ENCODE measurements at regions not wholly inside any gene's neighbourhood (a gene's known extent, or its start where the extent isn't known, plus 50 kb on each side); places are given as distances from the start of the nearest gene placed in this dataset.
"Not testable (repeated sequence)": the region's sequence is repeated elsewhere in the genome, so short reads cannot be mapped to it uniquely, and the experiment has no call there.

DNA sequence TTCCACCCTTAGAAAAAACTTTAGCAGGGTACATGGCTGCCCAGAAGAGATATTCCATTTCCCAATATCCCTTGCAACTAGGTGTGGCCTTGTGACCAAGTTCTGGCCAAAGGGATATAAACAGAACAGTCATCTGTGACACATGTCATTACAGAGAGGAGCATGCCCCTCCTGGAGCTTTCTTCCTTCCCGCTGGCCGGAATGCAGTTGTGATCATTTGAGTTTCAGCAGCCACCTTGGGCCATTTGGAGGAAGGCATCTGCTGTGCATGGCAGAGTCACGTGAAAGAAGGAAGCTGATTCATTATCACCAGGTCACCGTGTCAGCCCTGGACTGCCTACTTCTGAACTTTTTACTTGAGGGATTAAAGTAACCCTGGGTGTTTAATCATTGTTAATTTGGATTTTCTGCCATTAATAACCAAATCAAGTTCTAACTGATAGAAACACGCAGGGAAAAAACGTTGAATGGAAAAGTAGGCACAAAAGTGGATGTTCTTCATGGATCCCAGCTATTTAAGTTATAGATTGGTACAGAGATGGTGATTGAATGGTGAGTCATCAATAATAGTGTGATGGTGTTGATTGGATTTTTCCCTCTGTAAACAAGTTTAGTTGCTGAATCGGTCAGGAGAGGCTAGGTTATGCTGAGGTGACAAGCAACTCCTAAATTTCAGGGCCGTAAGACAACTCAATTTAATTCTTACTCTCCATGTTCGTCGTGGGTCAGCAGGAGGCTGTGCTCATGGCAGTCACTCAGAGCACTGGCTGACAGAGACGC lies 80.7 kb upstream of the CCDC167 start:
- intact Hi-C loops (cut with micrococcal nuclease): no loop called here

DNA sequence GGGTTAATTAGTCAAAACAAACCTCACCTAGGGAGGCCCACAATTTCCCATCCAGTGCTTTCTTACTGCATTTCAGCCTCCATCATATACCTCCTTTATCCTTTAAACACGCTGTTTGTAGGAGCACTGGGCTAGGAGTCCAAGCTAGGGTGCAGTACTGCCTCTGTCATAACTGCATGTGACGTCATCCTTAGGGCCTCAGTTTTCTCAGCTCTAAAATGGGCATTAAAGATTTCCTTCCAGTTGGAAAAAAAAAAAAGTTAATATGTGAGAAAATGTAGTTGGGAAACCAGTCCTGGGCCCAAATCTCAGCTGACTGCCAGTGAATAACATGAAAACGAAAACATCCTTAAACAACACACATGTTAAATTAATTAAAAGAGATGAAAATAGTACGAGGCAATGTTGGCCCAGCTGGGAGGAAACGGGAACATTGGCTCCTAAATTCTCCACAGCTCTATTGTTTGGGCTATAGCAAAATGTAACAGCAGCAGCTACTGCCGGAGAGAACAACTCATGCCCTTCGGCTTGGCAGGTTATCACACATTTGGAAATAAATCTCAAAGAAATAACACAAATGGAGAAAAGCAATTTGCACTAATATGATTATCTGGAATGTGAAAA lies 79.9 kb upstream of the CCDC167 start:
- intact Hi-C loops (cut with micrococcal nuclease): no loop called here

DNA sequence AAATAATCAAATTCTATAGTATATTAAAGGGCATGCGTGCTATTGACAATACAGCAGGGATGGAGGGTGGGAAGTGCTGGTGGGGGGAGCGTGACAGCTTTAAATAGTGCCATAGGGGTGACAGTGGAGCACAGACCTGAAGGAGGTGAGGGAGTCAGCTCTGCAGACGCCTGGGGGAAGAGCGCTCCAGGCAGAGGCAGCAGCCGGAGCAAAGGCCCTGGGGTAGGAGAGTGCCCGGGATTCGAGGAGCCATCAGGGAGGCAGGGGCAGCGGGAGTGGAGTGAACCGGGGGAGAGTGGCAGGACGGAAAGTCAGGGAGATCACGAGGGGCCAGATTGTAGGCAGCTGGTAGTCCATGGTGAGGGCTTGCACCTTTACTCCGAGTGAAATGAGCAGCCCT lies 78.4 kb upstream of the CCDC167 start:
- intact Hi-C loops (cut with micrococcal nuclease): no loop called here

DNA sequence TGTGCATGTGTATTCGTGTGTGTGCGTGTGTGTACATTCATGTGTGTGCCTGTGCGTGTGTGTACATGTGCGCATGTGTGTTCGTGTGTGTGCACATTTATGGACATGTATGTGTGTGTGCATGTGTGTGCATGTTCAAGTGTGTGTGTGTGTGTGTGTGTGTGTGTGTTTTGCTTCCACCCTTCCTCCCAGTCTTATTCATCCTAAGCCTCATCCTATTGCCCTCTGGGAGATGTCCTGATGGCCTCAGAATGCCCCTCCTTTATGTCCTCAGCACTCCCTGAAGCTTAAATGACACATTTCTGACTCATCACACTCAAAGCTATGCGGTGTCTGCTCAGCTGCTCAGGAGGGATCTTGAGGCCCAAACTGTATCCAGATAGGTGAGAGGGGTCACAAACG lies 76.6 kb upstream of the CCDC167 start:
- intact Hi-C loops (cut with micrococcal nuclease): no loop called here

DNA sequence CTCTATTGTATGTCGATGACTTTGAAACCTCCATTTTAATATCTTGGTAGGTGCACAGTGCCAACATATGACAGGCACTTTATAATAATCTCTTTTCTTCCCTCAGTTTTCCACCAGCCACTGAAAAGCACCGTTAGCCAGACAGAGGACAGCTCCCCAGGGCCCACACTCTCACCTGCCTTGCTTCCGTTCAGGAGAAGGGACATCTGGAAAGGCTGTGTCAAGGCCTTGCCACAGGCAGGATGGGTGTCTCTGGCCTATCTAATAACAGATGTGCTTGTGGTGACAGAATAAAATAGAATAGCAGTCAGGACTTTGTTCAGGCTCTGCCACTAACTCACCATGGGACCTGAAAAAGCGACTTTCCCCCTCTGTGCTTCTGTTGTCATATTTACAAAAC lies 75.5 kb upstream of the CCDC167 start:
- intact Hi-C loops (cut with micrococcal nuclease): no loop called here

DNA sequence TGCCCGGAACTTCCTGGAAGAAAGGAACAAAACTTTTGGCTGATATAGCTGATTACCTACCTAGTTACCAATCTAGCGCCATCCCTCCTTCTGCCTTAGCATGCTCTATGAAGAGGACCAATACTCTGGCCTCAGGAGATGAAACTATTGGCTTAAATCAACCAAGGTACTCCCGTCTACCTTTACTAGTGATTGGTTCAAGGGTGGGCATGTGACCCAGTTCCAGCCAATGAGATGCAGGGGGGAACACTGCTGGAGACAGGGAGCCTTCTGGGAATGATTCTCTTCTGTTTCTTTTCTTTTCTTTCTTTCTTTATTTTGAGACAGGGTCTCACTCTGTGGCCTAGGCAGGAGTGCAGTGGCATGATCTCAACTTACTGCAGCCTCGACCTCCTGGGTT lies 72.6 kb upstream of the CCDC167 start:
- intact Hi-C loops (cut with micrococcal nuclease): no loop called here

DNA sequence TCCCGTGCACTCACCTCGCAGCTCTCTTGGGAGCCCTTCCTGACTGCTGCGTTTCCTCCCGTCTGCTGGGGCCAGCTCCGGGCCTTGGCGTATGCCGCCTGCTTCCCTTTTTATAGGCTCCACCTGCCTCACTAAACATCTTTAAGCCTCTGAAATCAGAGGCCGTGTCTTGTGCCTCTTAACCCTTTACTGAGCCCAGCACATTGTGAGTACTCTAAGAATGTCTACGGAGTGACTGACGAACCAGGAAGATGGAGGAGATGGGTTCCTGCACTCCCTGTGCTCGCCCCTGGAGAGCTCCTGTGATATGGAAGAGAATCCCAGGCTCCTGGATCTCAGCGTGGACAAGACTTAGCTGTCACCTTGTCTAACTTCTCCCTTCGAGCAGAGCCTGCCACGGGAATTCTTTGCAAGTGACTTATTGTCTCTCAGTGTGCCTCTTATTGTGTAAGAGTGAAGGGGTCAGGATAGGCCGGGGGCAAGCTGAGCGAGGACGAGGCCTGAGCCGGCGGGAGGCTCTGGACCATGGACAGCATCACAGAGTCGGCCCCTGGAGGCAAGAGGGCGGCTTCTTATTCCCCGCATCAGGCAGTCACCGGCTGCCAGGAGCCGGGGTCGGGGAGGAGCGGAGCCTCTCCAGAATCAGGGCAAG lies 70.9 kb upstream of the CCDC167 start:
- intact Hi-C loops (cut with micrococcal nuclease): no loop called here

DNA sequence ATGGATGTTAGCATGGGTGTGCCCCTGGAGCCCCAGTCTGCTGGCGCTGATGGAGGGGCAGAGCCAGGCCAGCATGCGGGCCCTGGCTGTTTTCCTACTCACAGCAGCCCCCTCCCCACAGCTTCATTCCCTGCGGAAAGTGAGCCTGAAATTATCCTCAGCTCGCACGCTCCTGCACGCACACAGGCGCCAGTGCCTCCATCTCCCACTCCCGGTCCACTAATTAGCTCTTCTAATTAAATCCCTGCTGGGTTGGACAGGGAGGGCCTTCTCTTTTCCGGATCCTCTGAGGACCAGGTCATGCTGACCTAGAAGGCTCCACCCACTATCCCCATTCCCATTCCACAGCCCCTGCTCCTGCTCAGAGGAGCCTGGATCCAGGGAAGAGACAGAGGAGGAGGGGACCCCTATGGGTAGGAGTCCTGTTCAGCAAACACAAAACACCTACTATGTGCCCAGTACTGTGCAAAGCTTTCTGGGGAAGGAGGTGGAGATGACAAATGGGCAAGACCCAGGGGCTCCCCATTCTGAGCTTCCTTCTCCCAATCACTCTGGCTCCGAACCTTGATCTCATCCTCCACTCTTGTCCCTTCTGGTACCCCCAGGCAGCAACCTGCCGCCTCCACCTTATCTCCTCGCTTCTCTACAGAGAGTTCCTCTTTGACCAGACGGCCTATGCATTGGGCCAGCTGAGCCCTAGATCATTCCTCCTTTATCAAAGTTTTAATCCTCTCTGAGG lies 70.2 kb upstream of the CCDC167 start:
- intact Hi-C loops (cut with micrococcal nuclease): loop anchor here (5.0 kb wide), 2 partner anchors 122 to 243 kb away; no protein-coding TSS in a partner anchor

DNA sequence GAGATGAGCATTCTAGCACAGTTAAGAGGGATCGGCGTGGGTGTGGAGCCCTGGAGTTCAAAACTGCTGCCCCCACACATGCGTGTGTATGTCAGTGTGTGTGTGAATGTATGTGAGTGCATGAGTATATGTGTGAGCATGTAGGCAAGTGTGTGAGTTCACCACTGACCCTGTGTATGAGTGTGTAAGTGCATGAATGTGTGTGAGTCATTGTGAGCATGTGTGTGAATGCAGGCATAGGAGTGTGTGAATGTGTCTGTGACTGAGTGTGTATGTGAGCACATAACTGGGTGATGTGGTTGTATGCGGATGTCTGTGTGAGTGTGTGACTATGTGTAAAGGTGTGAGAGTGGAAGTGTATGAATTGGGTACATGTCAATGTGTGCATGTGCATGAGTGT lies 69.6 kb upstream of the CCDC167 start:
- intact Hi-C loops (cut with micrococcal nuclease): loop anchor here (5.0 kb wide), 2 partner anchors 123 to 242 kb away; no protein-coding TSS in a partner anchor

DNA sequence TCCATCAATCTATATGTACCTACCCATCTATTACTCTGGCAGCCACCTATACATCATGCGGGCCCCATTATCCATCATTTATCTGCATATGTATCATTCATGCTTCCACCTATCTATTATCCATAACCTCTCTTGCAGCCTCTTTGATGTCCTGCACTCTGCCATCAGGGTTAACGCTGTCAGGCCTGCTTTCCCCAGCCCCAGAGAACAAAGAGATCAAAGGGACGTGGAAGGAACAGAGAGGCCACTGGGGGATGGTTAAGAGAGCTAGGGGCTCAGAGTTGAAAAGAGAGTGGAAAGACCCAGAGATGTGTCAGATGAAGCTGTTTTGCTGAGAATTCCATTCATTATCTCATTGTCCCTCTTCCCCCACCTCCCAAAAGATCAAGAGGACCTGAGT lies 67.3 kb upstream of the CCDC167 start:
- intact Hi-C loops (cut with micrococcal nuclease): loop anchor here (1.0 to 5.0 kb wide), 4 partner anchors 83 to 240 kb away; no protein-coding TSS in a partner anchor

DNA sequence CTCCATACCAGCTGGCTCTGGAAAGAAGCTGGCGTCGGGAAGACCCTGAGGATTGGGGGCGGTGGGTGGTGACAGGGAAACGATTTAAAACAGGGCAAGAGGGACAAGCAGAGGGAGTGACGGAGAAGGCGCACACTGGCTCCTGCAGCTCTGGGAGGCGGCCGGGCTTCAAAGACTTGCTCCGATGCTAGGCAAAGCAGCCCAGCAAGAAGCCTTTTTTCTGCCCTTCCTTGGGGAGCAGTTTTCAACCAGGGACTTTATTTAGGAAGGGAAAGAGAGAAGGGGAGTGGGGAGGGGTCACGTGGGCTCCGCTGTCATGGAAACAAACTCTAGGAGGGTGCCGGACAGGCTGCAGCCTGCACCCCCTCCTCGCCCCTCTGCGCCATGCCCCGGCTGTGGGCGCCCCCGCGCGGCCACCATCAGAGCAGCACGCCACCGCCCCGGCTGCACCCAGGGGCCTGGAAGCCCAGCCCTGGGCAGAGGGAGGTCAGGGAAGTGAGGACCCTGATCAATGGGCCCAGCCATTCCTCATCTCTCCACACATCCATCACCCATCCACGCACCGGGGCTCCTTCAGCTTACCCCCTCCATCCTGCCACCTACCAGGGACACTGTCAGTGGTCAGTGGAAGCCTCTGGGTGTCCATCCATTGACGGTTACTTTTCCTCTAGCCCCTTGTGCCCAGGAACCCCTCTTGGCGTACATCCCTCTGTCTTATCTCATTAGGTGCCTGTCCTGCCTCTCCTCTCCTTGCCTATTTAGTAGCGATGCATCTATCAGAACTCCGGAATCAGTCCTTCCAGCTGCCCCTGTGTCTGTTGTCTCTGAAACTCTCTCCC lies 66.6 kb upstream of the CCDC167 start:
- intact Hi-C loops (cut with micrococcal nuclease): loop anchor here (1.0 to 5.0 kb wide), 4 partner anchors 82 to 239 kb away; no protein-coding TSS in a partner anchor

DNA sequence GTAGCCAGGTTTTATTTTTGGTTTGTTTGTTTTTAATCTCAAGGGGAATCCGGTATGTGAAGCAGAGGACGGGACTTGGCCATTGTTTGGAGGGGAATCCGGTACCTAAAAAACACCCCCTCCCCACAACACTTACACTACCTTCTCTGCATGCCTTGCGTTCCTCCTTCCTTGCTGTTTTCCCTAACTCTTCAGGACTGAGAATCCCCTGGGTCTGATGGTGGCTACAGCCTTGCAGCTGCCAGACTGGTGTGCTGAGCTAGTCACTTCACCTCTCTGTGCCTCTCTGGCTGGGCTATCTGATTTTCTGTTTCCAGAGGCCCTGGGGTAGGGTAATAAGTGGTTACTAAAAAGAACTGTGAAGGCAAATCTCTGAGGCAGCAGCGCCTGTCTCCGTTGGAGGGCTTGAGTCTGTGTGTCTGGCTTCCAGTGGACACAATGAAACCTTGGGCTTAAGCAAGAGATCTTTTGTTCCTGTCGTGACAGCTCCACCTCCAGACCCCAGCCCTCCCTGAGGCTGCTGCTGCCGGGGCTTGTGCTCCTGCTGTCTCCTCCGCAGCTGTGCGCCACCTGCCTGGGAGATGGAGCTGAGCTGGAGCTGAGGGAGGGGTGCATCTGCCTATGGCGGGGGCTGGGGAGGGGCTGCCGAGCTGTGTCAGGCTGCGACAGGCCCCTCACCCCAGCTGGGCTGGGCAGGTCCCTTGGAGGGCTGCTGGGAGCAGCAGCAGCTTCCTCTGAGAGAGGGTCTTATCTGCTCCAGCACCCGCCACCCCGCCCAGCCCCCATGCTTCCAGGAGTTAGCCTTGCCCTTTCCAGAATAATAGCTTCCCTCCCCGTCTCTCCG lies 65.8 kb upstream of the CCDC167 start:
- intact Hi-C loops (cut with micrococcal nuclease): loop anchor here (1.0 to 5.0 kb wide), 4 partner anchors 81 to 238 kb away; no protein-coding TSS in a partner anchor

DNA sequence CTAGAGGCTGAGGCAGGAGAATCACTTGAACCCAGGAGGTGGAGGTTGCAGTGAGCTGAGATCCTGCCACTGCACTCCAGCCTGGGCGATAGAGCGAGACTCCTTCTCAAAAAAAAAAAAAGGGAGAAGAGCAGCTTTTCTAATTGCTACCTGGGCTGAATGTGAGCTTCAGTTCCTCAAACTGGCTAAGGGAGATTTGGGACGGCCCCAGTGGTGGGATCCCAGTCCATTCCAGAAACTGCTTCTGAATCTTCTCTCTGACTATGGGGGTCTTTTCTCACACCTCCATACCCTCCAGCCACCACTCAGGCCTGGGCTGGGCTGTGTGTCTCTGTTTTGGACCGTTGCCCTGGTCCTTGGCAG lies 63.2 kb upstream of the CCDC167 start:
- intact Hi-C loops (cut with micrococcal nuclease): not testable (repeated sequence)

DNA sequence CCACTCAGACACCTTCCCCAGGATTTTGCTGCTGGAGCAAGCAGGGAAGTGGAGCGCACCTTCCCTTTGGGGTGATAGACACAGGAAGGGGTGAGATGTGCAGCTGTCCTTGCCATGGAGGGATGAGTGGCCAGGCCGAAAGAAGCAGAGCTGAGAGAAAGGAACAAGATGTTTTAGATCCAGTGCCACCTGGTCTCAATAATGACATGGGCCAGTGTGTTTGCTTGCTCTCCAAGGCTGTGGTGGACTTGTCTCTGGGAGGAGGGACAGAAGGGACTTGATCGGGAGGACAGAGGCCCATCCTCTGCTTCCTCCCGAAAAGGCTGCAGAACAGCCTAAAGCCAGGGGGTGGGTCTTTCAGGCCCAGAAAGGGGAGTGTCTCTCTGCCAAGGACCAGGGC lies 61.7 kb upstream of the CCDC167 start:
- intact Hi-C loops (cut with micrococcal nuclease): no loop called here

DNA sequence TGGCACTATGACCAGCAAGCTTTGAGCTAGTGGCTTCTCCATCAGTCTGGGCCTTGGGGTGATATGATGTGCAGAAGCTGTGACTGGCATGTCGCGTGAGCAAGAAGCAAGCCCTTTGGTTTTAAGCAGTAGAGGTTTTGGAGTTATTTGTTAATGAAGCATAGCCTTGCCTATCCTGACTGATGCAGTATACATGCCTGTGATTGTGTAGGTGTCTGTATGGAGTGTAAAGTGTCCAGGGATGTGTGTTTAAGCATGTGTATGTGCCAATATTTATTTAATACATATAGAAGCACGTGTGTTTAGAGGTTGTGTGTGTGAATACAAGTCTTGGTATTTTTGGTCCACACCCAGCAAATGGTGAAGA lies 61.0 kb upstream of the CCDC167 start:
- intact Hi-C loops (cut with micrococcal nuclease): no loop called here

DNA sequence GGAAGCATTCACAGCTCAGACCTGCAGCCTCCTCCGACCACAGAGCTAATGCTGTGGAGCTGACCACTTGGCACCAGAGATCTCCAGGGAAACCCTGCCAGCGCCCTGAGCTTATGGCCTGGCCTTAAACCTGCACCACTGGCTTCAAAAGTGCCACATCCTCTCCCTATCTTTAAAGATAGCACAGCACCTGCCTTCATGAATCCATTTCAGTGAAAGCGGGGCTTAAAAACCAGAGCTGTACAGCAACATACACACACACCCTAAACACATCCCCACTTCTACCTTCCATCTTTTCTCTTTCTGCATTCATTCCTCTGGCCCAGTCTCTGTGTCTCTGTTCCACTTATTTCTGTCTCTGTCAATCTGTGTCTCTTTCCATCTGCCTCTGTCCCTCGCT lies 59.8 kb upstream of the CCDC167 start:
- intact Hi-C loops (cut with micrococcal nuclease): no loop called here

DNA sequence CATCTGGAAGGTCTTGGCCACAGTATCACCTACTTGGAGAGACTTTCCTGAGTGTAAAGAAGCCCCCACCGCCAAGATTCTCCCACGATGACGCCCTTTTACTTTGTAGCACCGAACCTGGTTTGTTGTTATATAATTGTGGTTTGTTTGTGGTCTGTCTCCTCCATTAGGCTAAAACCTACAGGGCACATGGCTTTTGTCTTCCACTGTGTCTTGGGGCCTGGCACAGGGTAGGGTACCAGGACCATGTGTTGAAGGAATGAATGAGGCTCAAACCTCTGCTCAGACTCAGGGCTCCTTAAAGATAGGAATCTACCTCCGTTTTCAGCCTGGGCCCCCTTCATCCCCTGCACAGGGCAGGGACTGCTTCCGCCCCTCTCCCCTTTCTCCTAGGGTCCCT lies 59.4 kb upstream of the CCDC167 start:
- intact Hi-C loops (cut with micrococcal nuclease): no loop called here

DNA sequence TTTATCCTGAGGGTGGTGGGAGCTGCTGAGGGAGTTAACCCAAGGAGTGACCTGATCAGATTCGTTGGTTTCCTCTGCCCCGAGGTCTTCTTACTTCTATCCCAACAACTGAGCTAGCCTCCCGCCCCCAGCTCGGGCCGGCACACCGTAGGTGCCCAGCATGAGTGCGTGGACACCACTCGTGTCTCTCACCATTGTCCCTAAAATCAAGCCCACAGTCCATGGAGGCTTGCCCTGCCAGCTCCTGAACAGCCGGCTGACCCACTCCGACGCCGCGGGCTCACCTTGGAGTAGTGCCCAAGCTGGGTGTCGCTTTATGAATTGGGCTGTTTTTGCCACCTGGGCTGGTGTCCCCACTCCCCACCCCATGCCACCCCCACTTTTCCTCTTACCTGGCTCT lies 59.0 kb upstream of the CCDC167 start:
- intact Hi-C loops (cut with micrococcal nuclease): no loop called here

DNA sequence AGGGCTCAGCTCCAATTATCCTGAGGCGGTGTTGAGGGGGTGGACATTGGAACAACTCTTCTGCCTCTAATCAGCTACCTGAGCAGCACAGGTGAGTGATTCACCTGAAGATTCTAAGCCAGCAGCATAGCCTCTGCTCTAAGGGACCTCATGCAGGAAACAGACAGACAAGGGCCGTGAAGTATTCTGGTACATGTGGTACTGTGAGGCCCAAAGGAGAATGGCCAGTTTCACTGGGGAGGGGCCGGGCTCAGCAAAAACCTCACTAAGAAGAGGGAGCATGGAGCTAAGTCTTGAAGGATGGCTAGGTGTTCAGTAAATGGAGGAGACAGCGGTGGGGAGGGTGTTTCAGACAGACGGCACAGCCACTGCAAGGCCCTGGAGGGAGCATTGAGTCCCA lies 58.5 kb upstream of the CCDC167 start:
- intact Hi-C loops (cut with micrococcal nuclease): no loop called here

DNA sequence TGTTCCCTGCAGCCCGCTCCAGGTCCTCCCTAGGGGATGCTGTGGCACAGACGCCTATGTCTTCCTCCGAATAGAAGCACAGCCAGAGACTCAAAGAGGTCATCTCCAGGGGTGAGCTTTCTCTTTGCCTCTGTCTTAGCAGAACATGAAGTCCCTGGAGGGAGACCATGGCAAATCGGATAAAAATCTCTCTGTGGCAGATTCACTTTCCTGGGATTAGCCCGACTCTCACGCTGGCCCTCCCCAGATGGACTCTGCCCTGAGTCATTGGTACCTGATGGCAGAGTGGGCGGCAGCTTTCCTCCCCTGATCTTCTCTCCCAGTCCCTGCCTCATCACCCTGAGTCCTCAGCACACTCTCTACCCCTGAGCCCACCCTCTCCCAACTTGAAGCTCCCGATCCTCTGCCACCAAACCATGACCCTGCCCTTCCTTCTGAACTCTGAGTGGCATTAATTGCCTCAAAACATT lies 58.0 kb upstream of the CCDC167 start:
- intact Hi-C loops (cut with micrococcal nuclease): no loop called here
